ENCODE measurements at regions not wholly inside any gene's neighbourhood (a gene's known extent, or its start where the extent isn't known, plus 50 kb on each side); places are given as distances from the start of the nearest gene placed in this dataset.

GRCh38 chr9:81384911-81385310, 304.4 kb downstream of the TLE1 start:
- TF ChIP-seq ZNF639 (CRISPR knock-in tag; conservative IDR thresholded peaks at IDR 0.05 in 1 of 2, IDR thresholded peaks at IDR 0.05 in 1 of 2), result no peak
- no peak for TF ChIP-seq CTCF (IDR thresholded peaks at IDR 0.05 in 2 of 3, conservative IDR thresholded peaks at IDR 0.05 in 1 of 3; ENCODE audit: insufficient read depth in 2 of 3, low read depth in 1 of 3, low read length in 3 of 3)
- TF ChIP-seq ELF1 (tag; IDR thresholded peaks at IDR 0.05), result no peak
- TF ChIP-seq GTF3C2 (IDR thresholded peaks at IDR 0.05; ENCODE audit: borderline replicate concordance, extremely low read depth, insufficient read length), result no peak
- TF ChIP-seq DNMT1 (IDR thresholded peaks at IDR 0.05), result no peak
- TF ChIP-seq BHLHE40 (IDR thresholded peaks at IDR 0.05; ENCODE audit: low read length), result no peak
